Heart right ventricle (tissue), 16 donors: ENCODE measurements at regions not wholly inside any gene's neighbourhood (a gene's known extent, or its start where the extent isn't known, plus 50 kb on each side); places are given as distances from the start of the nearest gene placed in this dataset.
"Not testable (repeated sequence)": the region's sequence is repeated elsewhere in the genome, so short reads cannot be mapped to it uniquely, and the experiment has no call there.

ENCODE experiments used
- ATAC-seq, 8 donors: fragments of 200-7000 bp; cut with Tn5 transposase; one replicate each; pipeline ENCODE4 v1.9.1; 2020; ENCODE audit warnings: mild to moderate bottlenecking in 8 of 8, moderate library complexity in 8 of 8, moderate number of reproducible peaks in 1 of 8
- DNase-seq, 2 donors: peaks; one replicate each; pipeline ENCODE4 v3.0.0-alpha.2; 2020
- H3K27ac ChIP-seq, 10 donors: fragments of 200-600 bp; sonication (generic) in 2 of 10; one replicate each; pipeline versions ENCODE4 v1.5.0 to v1.8.0; 2020 to 2022; ENCODE audit warnings: mild to moderate bottlenecking in 3 of 10
- H3K27me3 ChIP-seq, 7 donors: fragments of 200-600 bp; one replicate each; pipeline ENCODE4 v1.8.0; 2021 to 2022; ENCODE audit warnings: mild to moderate bottlenecking in 2 of 7
- H3K36me3 ChIP-seq, 9 donors: fragments of 200-600 bp; sonication (generic) in 1 of 9; one replicate each; pipeline versions ENCODE4 v1.5.0 to v1.8.0; 2020 to 2022; ENCODE audit warnings: mild to moderate bottlenecking in 2 of 9
- H3K4me1 ChIP-seq, 9 donors: fragments of 200-600 bp; sonication (generic) in 1 of 9; one replicate each; pipeline versions ENCODE4 v1.5.0 to v1.8.0; 2020 to 2022; ENCODE audit warnings: mild to moderate bottlenecking in 4 of 9
- H3K4me3 ChIP-seq, 10 donors: fragments of 200-600 bp; sonication (generic) in 2 of 10; one replicate each; pipeline versions ENCODE4 v1.5.0 to v1.8.0; 2020 to 2022; ENCODE audit warnings: mild to moderate bottlenecking in 7 of 10, moderate library complexity in 2 of 10
- H3K9me3 ChIP-seq, 11 donors: fragments of 200-600 bp in 10 of 11; sonication (generic) in 2 of 11; one replicate each; pipeline versions ENCODE4 v1.5.0 to v1.8.0; 2013 to 2022; ENCODE audit warnings: mild to moderate bottlenecking in 2 of 11, control low read depth in 1 of 11, moderate library complexity in 1 of 11
- WGBS, 2 donors: extraction: QIAGEN DNeasy Blood & Tissue Kit; methylation state at CpG; one replicate each; pipeline ENCODE4 v1.1.7; 2013; ENCODE audit warnings: inconsistent platforms in 1 of 2; 5-methylcytosine and 5-hydroxymethylcytosine counted together
- intact Hi-C, 10 donors: fragments of 100-400 bp; cut with DNase I; formaldehyde crosslinking; loops; one replicate each; pipeline versions ENCODE4 v1.11.1 to v1.14.2; 2022
- TF ChIP-seq, protein P1 (sequence below), 9 donors: fragments of 200-600 bp; sonication (generic) in 2 of 9; IDR thresholded peaks; one replicate each; pipeline versions ENCODE4 v1.5.0 to v1.8.0; 2021 to 2022; ENCODE audit warnings: antibody characterized with exemption in 9 of 9, mild to moderate bottlenecking in 5 of 9, moderate library complexity in 1 of 9
- donor health status: Arrhythmogenic right ventricular cardiomyopathy.
- donor health status: ischemic (EF 13 %, LVEDD 7.1; RV severe dilation, severe dysfunction).
- donor health status: healthy with polysubstance abuse.
- donor health status: DM: no; HTN: yes; CAD: no.
- donor health status: DM: no; HTN: no; CAD: no.
- donor health status: ischemic (EF 25% LVEDD 6.9; RV normal size, moderate dysfunction).
- donor health status: ischemic (EF 25% LVEDD 5.7; RV mildly dilated, moderate dysfunction).
- donor health status: healthy.
- donor health status: DM: yes; HTN: yes; CAD: no.
- donor health status: Ischemic cardiomyopathy.
- donor health status: ischemic (EF 35%, LVEDD 5.7; RV mildly dilated, moderate dysfunction).
- donor health status: nonischemic (EF 11% LVEDD 7.7; RV severe dilation, severe dysfunction).
- donor health status: DM: yes; HTN: yes; CAD: no.
- donor health status: PGD.
- donor health status: ischemic (EF 29% LVEDD 5.4; RV normal size, mild dysfunction).
- donor health status: nonischemic (EF 23%, LVEDD 6.1; RV moderate dilation, normal function).

DNA sequence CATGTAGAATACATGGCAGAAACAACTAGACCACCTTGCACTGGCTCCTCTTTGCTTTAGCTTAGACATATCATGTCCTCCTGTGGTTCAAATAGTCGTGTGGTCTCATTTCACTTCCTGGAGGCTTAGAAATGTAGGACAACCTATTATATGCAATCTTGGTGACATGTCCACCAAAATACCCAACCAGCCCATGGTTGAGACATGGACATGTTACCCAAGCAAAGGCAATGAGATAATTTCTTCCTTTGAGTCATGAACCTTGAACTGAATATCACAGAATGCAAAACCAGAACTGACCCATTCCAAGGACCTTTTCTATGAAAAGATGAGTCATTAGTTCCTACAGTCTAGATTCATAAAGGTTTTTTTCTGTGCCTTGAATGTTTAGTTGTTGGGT lies 309.0 kb upstream of the MDFIC2 start:
- TF ChIP-seq, protein P1, sequence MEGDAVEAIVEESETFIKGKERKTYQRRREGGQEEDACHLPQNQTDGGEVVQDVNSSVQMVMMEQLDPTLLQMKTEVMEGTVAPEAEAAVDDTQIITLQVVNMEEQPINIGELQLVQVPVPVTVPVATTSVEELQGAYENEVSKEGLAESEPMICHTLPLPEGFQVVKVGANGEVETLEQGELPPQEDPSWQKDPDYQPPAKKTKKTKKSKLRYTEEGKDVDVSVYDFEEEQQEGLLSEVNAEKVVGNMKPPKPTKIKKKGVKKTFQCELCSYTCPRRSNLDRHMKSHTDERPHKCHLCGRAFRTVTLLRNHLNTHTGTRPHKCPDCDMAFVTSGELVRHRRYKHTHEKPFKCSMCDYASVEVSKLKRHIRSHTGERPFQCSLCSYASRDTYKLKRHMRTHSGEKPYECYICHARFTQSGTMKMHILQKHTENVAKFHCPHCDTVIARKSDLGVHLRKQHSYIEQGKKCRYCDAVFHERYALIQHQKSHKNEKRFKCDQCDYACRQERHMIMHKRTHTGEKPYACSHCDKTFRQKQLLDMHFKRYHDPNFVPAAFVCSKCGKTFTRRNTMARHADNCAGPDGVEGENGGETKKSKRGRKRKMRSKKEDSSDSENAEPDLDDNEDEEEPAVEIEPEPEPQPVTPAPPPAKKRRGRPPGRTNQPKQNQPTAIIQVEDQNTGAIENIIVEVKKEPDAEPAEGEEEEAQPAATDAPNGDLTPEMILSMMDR (IDR thresholded peaks at IDR 0.05) = no peak

DNA sequence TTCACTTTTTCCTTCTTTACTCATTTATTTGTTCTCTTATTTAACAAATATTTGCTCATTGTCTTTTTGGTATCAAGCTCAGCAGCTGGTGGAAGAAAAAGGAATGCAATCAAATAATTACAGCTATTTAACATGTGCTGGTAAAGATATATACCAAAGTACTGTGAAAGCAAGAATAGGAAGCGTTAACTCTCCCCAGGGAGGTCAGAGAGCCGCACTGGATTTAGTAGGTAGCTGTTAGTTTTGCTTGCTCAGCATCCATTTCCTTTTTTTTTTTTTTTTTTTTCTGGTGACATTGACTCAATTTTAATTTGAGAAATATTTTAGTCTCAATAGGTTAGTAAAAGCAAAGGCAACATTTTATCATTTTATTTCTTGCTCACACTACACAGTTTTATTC lies 308.5 kb upstream of the MDFIC2 start:
- 51 to 55% methylated on average over 2 of the region's 2 CpGs for WGBS, 2 donors
- no peak for DNase-seq
- H3K4me3 ChIP-seq = no peak overlapping the region
- H3K4me1 ChIP-seq = no peaks in the 10 kb centered on the region
- H3K36me3 ChIP-seq = no peaks in the 10 kb centered on the region
- no peak for ATAC-seq
- H3K27ac ChIP-seq = no peak overlapping the region
- intact Hi-C loops = no loop called here
- H3K27me3 ChIP-seq = peaks cover 0 to 4% (median 0%) of the 10 kb centered on the region in 7 donors
- TF ChIP-seq, protein P1 (IDR thresholded peaks at IDR 0.05) = no peak
- no peaks in the 10 kb centered on the region for H3K9me3 ChIP-seq

More for the DNA sequence above, 309.0 kb upstream of the MDFIC2 start:
- no peak overlapping the region for H3K4me3 ChIP-seq
- no peaks in the 10 kb centered on the region for H3K36me3 ChIP-seq
- no peak overlapping the region for H3K27ac ChIP-seq
- DNase-seq = no peak
- intact Hi-C loops = no loop called here
- no peaks in the 10 kb centered on the region for H3K4me1 ChIP-seq
- peaks cover 0 to 4% (median 0%) of the 10 kb centered on the region in 7 donors for H3K27me3 ChIP-seq
- no peaks in the 10 kb centered on the region for H3K9me3 ChIP-seq
- 83 to 87% methylated on average over 1 of the region's 1 CpG for WGBS, 2 donors
- ATAC-seq = no peak

DNA sequence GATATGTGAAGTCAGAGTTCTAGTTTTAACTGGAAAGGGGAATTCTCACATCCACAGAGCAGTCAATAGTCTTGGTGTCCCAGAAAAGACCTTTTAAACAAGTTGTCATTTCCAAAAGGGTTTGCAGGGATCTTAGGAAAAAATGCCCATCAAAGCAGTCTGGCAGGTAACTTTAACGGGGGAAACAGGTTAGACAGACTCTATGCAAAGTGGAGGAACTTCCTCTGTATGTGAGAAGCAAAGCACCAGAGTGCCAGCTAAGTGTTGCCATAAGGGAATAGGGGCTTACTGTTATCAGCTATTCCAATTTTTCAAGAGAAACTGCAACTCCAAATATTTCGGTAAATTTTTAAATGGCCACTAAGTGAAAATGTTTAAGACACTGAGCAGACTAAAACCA lies 307.9 kb upstream of the MDFIC2 start:
- TF ChIP-seq, protein P1 (IDR thresholded peaks at IDR 0.05) = no peak
- H3K36me3 ChIP-seq = no peaks in the 10 kb centered on the region
- WGBS, 2 donors = 41 to 48% methylated on average over 2 of the region's 2 CpGs
- H3K27ac ChIP-seq = no peak overlapping the region
- H3K27me3 ChIP-seq = peaks cover 0 to 4% (median 0%) of the 10 kb centered on the region in 7 donors
- no peaks in the 10 kb centered on the region for H3K4me1 ChIP-seq
- intact Hi-C loops = no loop called here
- ATAC-seq (no peak), DNase-seq (no peak)
- no peaks in the 10 kb centered on the region for H3K9me3 ChIP-seq
- no peak overlapping the region for H3K4me3 ChIP-seq

DNA sequence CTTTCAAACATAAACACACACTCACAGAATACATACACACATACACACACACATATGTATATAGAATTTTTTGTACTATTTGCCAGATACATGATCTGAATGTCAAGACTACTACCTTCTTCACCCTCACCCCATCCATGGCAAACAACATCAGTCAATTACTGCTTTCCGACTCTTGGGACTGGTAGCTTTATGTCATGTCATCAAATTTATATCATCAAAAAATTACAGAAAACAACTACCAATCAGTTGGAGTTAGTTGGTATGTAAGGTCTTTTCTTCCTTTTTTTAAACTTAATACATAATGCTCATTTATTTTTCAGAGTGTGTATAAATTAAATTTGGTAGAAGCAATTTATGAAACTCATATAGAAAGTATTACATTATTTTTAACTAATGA lies 305.7 kb upstream of the MDFIC2 start:
- DNase-seq (no peak), ATAC-seq (no peak)
- Histone ChIP-seq H3K27ac (no peak overlapping the region), H3K4me1 (no peaks in the 10 kb centered on the region), H3K9me3 (no peaks in the 10 kb centered on the region), H3K4me3 (no peak overlapping the region), H3K27me3 (peaks cover 0 to 4% (median 0%) of the 10 kb centered on the region in 7 donors), H3K36me3 (no peaks in the 10 kb centered on the region)
- TF ChIP-seq, protein P1 (IDR thresholded peaks at IDR 0.05) = no peak
- intact Hi-C loops = no loop called here
- WGBS, 2 donors = 91 to 94% methylated on average over 1 of the region's 1 CpG

DNA sequence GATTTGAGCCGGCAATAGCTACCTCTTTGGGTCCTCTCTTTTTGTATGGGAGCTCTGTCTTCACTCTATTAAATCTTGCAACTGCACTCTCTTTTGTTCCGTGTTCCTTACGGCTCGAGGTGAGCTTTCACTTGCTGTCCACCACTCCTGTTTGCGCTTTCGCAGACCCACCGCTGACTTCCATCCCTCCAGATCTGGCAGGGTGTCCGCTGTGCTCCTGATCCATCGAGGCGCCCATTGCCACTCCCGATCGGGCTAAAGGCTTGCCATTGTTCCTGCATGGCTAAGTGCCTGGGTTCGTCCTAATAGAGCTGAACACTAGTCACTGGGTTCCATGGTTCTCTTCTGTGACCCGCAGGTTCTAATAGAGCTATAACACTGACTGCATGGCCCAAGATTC lies 304.9 kb upstream of the MDFIC2 start:
- H3K27me3 ChIP-seq, H3K4me3 ChIP-seq, H3K27ac ChIP-seq, DNase-seq, ATAC-seq, H3K9me3 ChIP-seq, H3K4me1 ChIP-seq, intact Hi-C loops, H3K36me3 ChIP-seq: not testable (repeated sequence)
- WGBS, 2 donors = 86 to 92% methylated on average over 14 of the region's 14 CpGs
